Fibroblast of lung (primary cell): ENCODE measurements at regions not wholly inside any gene's neighbourhood (a gene's known extent, or its start where the extent isn't known, plus 50 kb on each side); places are given as distances from the start of the nearest gene placed in this dataset.

Experiments
- DNase-seq, 2 donors: peaks; one replicate each; pipeline versions ENCODE4 v3.0.0 to v3.0.0-alpha.2; 2010; ENCODE audit warnings: low read depth in 2 of 2
- H2AFZ ChIP-seq: 2 replicates; pipeline ENCODE4 v1.5.1; 2012; ENCODE audit warnings: low read length, control low read depth, inconsistent platforms
- H3K27ac ChIP-seq: 2 replicates; pipeline ENCODE4 v1.5.1; 2011; ENCODE audit warnings: low read length, control low read depth; ENCODE audit not compliant: insufficient read depth
- H3K27me3 ChIP-seq: 2 replicates; pipeline ENCODE4 v1.5.1; 2011; ENCODE audit warnings: mild to moderate bottlenecking, low read length; ENCODE audit not compliant: control insufficient read depth, insufficient read depth
- H3K36me3 ChIP-seq: 2 replicates; pipeline ENCODE4 v1.5.1; 2011; ENCODE audit warnings: low read length; ENCODE audit not compliant: control insufficient read depth, insufficient read depth
- H3K4me1 ChIP-seq: 2 replicates; pipeline ENCODE4 v1.5.1; 2011; ENCODE audit warnings: low read length; ENCODE audit not compliant: control insufficient read depth, insufficient read depth; ENCODE audit errors: extremely low read depth
- H3K4me2 ChIP-seq: 2 replicates; pipeline ENCODE4 v1.5.1; 2011; ENCODE audit warnings: low read length, control low read depth; ENCODE audit not compliant: insufficient read depth; ENCODE audit errors: extremely low read depth
- H3K4me3 ChIP-seq, 4 experiments: fragments of 200-600 bp in 1 of 4; sonication (generic) in 1 of 4; replicated peaks in 1 of 4; 2 replicates each; pipeline ENCODE4 v1.5.1; 2011 to 2016; ENCODE audit warnings: low read length in 4 of 4, low read depth in 3 of 4, mild to moderate bottlenecking in 3 of 4, control low read depth in 2 of 4, inconsistent platforms in 1 of 4, mixed read lengths in 1 of 4; ENCODE audit not compliant: insufficient read depth in 1 of 4; ENCODE audit errors: control extremely low read depth in 1 of 4
- H3K79me2 ChIP-seq: 2 replicates; pipeline ENCODE4 v1.5.1; 2012; ENCODE audit warnings: mild to moderate bottlenecking, low read length, inconsistent platforms; ENCODE audit not compliant: control insufficient read depth, insufficient read depth
- H3K9ac ChIP-seq: 2 replicates; pipeline ENCODE4 v1.5.1; 2011; ENCODE audit warnings: mild to moderate bottlenecking, low read length, control low read depth; ENCODE audit not compliant: insufficient read depth
- H3K9me3 ChIP-seq: 2 replicates; pipeline ENCODE4 v1.5.1; 2012; ENCODE audit warnings: low read depth, low read length; ENCODE audit not compliant: control insufficient read depth, insufficient read depth
- H4K20me1 ChIP-seq: 2 replicates; pipeline ENCODE4 v1.5.1; 2011; ENCODE audit warnings: low read length; ENCODE audit not compliant: control insufficient read depth, insufficient read depth; ENCODE audit errors: extremely low read depth
- EZH2 ChIP-seq: IDR thresholded peaks from 2 replicates; pipeline ENCODE4 v1.5.1; 2012; ENCODE audit warnings: low read length, control low read depth, mild to moderate bottlenecking; ENCODE audit errors: missing control alignments
- TF ChIP-seq, protein P1 (sequence below), 2 donors: IDR thresholded peaks in 1 of 2; conservative IDR thresholded peaks in 1 of 2; 1 replicate in 1 of 2; 2 replicates in 1 of 2; pipeline ENCODE4 v1.5.1; 2011 to 2012; ENCODE audit warnings: low read length in 2 of 2, control low read depth in 1 of 2, inconsistent platforms in 1 of 2, low read depth in 1 of 2, mild to moderate bottlenecking in 1 of 2

DNA sequence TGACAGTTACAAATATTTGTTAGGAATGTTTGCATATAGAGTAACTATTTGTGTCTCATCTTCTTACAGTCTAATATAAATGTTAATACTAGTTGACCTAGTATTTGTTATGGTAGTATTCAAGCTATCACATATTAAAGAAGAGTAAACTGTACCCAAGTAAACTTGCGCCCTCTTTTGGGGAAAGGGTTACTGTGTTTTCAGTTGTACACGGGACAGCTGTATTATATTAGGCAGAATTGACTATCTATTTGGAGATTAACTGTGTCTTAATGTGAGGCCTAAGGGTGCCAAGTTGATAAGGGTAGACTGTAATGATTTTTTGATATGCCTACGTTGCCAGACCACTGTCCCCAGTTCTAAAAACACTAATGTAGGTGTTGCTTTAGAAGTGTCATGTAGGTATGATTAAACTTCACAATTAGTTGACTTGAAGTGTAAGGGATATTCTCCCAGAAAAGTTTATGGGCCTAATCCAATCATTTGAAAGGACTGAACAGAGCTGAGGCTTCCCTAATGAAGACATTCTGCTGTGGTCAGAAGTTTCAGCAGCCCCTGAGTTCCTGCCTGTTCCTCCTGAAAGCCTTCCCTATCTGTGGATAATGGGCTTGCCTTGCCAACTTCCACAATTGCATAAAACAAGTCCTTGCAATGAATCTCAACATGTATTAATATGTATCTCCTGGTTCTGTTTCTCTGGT is 172.8 kb upstream of the CXCL13 start:
- Histone ChIP-seq H3K4me3 (no peak overlapping the region), H3K27me3 (peaks cover 5% of the 10 kb centered on the region), H3K4me2 (no peak overlapping the region), H2AFZ (no peak overlapping the region), H3K9me3 (no peaks in the 10 kb centered on the region), H3K36me3 (no peaks in the 10 kb centered on the region), H3K9ac (no peak overlapping the region), H3K4me1 (no peaks in the 10 kb centered on the region), H4K20me1 (no peaks in the 10 kb centered on the region), H3K27ac (no peak overlapping the region), H3K79me2 (no peaks in the 10 kb centered on the region)
- no peak for DNase-seq
- TF ChIP-seq EZH2 = no peak
- TF ChIP-seq, protein P1, sequence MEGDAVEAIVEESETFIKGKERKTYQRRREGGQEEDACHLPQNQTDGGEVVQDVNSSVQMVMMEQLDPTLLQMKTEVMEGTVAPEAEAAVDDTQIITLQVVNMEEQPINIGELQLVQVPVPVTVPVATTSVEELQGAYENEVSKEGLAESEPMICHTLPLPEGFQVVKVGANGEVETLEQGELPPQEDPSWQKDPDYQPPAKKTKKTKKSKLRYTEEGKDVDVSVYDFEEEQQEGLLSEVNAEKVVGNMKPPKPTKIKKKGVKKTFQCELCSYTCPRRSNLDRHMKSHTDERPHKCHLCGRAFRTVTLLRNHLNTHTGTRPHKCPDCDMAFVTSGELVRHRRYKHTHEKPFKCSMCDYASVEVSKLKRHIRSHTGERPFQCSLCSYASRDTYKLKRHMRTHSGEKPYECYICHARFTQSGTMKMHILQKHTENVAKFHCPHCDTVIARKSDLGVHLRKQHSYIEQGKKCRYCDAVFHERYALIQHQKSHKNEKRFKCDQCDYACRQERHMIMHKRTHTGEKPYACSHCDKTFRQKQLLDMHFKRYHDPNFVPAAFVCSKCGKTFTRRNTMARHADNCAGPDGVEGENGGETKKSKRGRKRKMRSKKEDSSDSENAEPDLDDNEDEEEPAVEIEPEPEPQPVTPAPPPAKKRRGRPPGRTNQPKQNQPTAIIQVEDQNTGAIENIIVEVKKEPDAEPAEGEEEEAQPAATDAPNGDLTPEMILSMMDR (conservative IDR thresholded peaks at IDR 0.05 in 1 of 2, IDR thresholded peaks at IDR 0.05 in 1 of 2; ENCODE audit: low read depth in 1 of 2, low read length in 2 of 2) = no peak

DNA sequence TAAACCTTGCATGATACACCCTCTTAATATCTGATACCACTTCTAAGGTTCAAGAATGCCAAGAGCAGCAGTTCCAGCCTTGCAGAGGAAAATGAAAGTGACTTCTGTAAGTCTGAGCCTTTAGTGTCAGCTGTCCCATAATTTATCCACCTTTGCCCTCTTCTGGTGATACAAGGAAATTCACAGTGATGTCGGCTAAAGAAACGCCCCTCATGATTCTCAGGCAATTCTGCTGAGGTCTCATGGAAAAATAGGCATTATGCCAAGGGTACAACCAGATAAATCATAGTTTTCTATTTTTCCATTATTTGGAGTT is 172.2 kb upstream of the CXCL13 start:
- H3K4me2 ChIP-seq = no peak overlapping the region
- no peaks in the 10 kb centered on the region for H3K4me1 ChIP-seq
- H2AFZ ChIP-seq = no peak overlapping the region
- H3K9me3 ChIP-seq = no peaks in the 10 kb centered on the region
- no peak overlapping the region for H3K27ac ChIP-seq
- no peaks in the 10 kb centered on the region for H3K79me2 ChIP-seq
- no peaks in the 10 kb centered on the region for H3K36me3 ChIP-seq
- H4K20me1 ChIP-seq = no peaks in the 10 kb centered on the region
- H3K9ac ChIP-seq = no peak overlapping the region
- H3K4me3 ChIP-seq = no peak overlapping the region
- DNase-seq = peak; percentile 26 to 35
- no peak for TF ChIP-seq EZH2
- TF ChIP-seq, protein P1 (conservative IDR thresholded peaks at IDR 0.05 in 1 of 2, IDR thresholded peaks at IDR 0.05 in 1 of 2; ENCODE audit: low read depth in 1 of 2, low read length in 2 of 2) = peak; percentile 29 to 32
- H3K27me3 ChIP-seq = peaks cover 5% of the 10 kb centered on the region

DNA sequence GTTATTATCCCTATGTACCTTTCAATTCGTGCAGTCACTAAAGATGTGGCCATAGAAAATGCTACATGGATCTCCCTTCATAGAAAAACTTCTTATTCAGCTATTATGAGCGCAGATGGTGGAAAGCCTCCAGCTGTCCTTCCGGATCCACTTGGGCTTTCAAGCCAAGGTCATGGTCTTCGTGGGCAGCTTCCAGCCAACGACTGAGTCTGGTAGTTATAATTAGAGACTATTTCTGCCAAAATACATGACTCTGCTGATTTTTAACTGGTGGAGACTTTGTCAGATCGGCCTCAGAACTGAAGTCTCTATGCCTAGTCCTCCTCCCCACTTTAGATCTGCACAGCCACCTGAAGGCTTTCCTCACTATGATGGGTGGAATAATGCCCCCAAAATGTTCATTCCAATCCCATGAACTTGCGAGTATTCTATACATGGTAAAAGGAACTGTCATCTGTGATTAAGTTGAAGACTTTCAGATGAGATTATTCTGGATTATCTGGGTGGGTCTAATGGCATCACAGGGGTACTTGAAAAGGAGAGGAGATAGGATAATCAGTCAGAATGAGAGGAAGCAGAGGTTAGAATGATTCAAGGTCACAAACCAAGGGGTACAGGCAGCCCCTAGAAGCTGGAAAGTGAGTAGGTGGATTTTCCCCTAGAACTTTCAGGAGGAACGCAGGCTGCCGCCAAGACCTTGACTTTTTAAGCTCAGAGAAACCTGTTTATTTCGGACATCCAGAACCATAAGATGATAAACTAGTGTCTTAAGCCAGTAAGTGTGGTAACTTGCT is 171.1 kb upstream of the CXCL13 start:
- no peaks in the 10 kb centered on the region for H3K79me2 ChIP-seq
- no peaks in the 10 kb centered on the region for H3K4me1 ChIP-seq
- TF ChIP-seq, protein P1 (conservative IDR thresholded peaks at IDR 0.05 in 1 of 2, IDR thresholded peaks at IDR 0.05 in 1 of 2; ENCODE audit: low read depth in 1 of 2, low read length in 2 of 2) = no peak
- no peak for TF ChIP-seq EZH2
- H3K27me3 ChIP-seq = peaks cover 5% of the 10 kb centered on the region
- H3K9ac ChIP-seq = no peak overlapping the region
- no peak overlapping the region for H3K4me3 ChIP-seq
- H3K36me3 ChIP-seq = no peaks in the 10 kb centered on the region
- H4K20me1 ChIP-seq = no peaks in the 10 kb centered on the region
- no peak overlapping the region for H3K4me2 ChIP-seq
- H2AFZ ChIP-seq = no peak overlapping the region
- no peak overlapping the region for H3K27ac ChIP-seq
- H3K9me3 ChIP-seq = no peaks in the 10 kb centered on the region
- no peak for DNase-seq
